ENCODE measurements at regions not wholly inside any gene's neighbourhood (a gene's known extent, or its start where the extent isn't known, plus 50 kb on each side); places are given as distances from the start of the nearest gene placed in this dataset.

DNA sequence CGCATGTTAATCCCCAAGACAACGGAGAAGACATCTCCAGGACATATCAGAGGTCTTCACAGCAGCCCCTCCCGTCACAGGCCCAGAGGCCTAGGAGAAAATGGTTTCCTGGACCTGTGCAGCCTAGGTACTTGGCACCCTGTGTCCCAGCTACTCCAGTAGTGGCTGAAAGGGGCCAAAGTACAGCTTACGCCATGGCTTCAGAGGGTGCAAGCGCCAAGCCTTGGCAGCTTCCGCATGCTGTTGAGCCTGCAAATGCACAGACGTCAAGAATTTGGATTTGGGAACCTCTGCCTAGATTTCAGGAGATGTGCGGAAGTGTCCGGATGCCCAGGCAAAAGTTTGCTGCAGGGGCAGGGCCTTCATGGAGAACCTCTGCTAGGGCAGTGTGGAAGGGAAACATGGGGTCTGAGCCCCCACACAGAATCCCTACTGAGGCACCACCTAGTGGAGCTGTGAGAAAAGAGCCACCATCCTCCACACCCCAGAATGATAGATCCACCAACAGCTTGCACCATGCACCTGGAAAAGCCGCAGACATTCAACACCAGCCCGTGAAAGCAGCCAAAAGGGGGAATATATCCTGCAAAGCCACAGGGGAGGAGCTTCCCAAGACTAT is 159.3 kb upstream of the COX10 start:
- no peak for DNase-seq
- no peak overlapping the region for H3K27ac ChIP-seq
- H3K9me3 ChIP-seq: no peaks in the 10 kb centered on the region
- TF ChIP-seq POLR2AphosphoS5 (IDR thresholded peaks at IDR 0.05) (no peak), POLR2A (IDR thresholded peaks at IDR 0.05) (no peak)
- TF ChIP-seq, protein P1, sequence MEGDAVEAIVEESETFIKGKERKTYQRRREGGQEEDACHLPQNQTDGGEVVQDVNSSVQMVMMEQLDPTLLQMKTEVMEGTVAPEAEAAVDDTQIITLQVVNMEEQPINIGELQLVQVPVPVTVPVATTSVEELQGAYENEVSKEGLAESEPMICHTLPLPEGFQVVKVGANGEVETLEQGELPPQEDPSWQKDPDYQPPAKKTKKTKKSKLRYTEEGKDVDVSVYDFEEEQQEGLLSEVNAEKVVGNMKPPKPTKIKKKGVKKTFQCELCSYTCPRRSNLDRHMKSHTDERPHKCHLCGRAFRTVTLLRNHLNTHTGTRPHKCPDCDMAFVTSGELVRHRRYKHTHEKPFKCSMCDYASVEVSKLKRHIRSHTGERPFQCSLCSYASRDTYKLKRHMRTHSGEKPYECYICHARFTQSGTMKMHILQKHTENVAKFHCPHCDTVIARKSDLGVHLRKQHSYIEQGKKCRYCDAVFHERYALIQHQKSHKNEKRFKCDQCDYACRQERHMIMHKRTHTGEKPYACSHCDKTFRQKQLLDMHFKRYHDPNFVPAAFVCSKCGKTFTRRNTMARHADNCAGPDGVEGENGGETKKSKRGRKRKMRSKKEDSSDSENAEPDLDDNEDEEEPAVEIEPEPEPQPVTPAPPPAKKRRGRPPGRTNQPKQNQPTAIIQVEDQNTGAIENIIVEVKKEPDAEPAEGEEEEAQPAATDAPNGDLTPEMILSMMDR (IDR thresholded peaks at IDR 0.05 in 8 of 11, conservative IDR thresholded peaks at IDR 0.05 in 3 of 11): no peak
- no peaks in the 10 kb centered on the region for H3K36me3 ChIP-seq
- H3K4me3 ChIP-seq: no peak overlapping the region
- WGBS, 5 donors: 90 to 94% (median 91%) methylated on average over 10 to 11 of the region's 11 CpGs
- H3K4me1 ChIP-seq: no peaks in the 10 kb centered on the region
- intact Hi-C loops (cut with DNase I; ENCODE audit: low total_unique reads): no loop called here
- H3K27me3 ChIP-seq (replicated peaks in 1 of 7): no peaks in the 10 kb centered on the region

DNA sequence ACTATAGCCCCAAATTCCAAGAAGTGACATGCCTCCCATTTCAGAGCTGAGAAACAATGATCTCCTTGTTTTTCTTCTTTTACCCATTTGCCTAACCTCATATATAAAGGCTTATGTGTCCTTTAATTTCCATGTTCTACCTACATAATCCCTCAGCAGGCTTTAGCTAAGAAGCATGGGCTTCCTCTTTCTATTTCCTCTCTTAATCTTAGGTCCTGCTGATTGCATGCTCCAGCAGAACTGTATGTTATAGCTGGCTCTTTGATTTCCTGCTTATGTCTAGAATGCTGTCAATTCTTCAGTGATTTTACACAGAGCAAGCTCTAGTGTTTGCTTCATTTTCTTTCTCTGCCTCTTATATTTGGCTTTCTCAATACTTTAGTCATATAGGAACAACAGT is 151.7 kb upstream of the COX10 start:
- Histone ChIP-seq H3K36me3 (no peaks in the 10 kb centered on the region), H3K4me3 (no peak overlapping the region), H3K27ac (peak overlapping the region in 3 of 8 donors; percentile 7 to 31 (median 28)), H3K4me1 (peaks cover 0 to 39% (median 25%) of the 10 kb centered on the region in 6 donors), H3K27me3 (replicated peaks in 1 of 7) (no peaks in the 10 kb centered on the region), H3K9me3 (no peaks in the 10 kb centered on the region)
- intact Hi-C loops (cut with DNase I; ENCODE audit: low total_unique reads): no loop called here
- no peak for TF ChIP-seq POLR2A (IDR thresholded peaks at IDR 0.05)
- TF ChIP-seq, protein P1 (IDR thresholded peaks at IDR 0.05 in 8 of 11, conservative IDR thresholded peaks at IDR 0.05 in 3 of 11): no peak
- DNase-seq: no peak

DNA sequence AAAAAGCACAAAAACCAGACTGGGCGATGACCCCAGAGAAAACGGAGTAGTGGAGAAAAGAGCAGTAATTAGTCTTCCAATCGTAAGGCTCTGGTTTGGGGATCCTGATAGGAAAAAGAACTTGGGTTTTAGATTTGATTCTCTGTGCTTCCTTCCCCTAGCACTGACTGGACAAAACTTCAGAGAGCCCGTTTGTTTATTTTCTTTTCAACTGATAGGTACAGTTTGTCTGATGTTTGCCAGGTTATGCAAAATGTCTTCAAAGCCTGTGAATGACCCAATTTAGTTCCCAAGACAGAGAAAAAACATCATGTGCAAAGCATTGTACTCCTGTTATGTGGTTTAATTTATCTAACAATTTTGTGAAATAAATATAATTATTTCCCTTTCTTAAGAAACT is 151.1 kb upstream of the COX10 start:
- WGBS, 5 donors: 72 to 90% (median 79%) methylated on average over 4 of the region's 4 CpGs

DNA sequence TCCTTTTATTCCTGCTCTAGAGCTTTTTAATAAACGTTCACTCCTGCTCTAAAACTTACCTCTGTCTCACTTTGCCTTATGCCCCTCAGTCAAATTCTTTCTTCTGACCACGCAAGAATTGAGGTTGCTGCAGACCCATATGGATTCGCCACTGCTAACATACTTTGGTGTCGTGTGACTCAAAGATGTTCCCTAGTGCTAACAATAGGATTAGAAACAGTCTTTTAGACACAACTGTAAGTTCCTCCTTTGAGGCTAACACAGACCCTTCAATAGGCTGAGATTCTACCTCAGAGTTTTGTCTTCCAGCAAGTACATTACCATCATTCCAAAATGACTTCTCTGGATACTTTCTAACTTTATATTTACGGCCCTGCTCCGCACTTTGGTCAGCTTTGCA is 149.5 kb upstream of the COX10 start:
- no peaks in the 10 kb centered on the region for H3K36me3 ChIP-seq
- no peak for TF ChIP-seq POLR2AphosphoS5 (IDR thresholded peaks at IDR 0.05)
- TF ChIP-seq, protein P1 (IDR thresholded peaks at IDR 0.05 in 8 of 11, conservative IDR thresholded peaks at IDR 0.05 in 3 of 11): no peak

More for the DNA sequence above, 151.1 kb upstream of the COX10 start:
- intact Hi-C loops (cut with DNase I; ENCODE audit: low total_unique reads): no loop called here
- no peak overlapping the region for H3K4me3 ChIP-seq
- no peak for TF ChIP-seq POLR2A (IDR thresholded peaks at IDR 0.05)
- no peak for TF ChIP-seq POLR2AphosphoS5 (IDR thresholded peaks at IDR 0.05)
- TF ChIP-seq, protein P1 (IDR thresholded peaks at IDR 0.05 in 8 of 11, conservative IDR thresholded peaks at IDR 0.05 in 3 of 11): no peak
- peaks cover 0 to 39% (median 25%) of the 10 kb centered on the region in 6 donors for H3K4me1 ChIP-seq
- H3K36me3 ChIP-seq: no peaks in the 10 kb centered on the region
- no peaks in the 10 kb centered on the region for H3K27me3 ChIP-seq (replicated peaks in 1 of 7)
- H3K27ac ChIP-seq: peak overlapping the region in 1 of 8 donors; percentile 28
- no peaks in the 10 kb centered on the region for H3K9me3 ChIP-seq
- DNase-seq: no peak

More for the DNA sequence above, 149.5 kb upstream of the COX10 start:
- peaks cover 0 to 39% (median 25%) of the 10 kb centered on the region in 6 donors for H3K4me1 ChIP-seq
- H3K27me3 ChIP-seq (replicated peaks in 1 of 7): no peaks in the 10 kb centered on the region
- no peak for DNase-seq
- no peak overlapping the region for H3K4me3 ChIP-seq
- intact Hi-C loops (cut with DNase I; ENCODE audit: low total_unique reads): no loop called here
- 71 to 82% (median 80%) methylated on average over 6 of the region's 6 CpGs for WGBS, 5 donors
- no peaks in the 10 kb centered on the region for H3K9me3 ChIP-seq
- no peak overlapping the region for H3K27ac ChIP-seq
